MV-4-11 (cell line): ENCODE measurements at regions not wholly inside any gene's neighbourhood (a gene's known extent, or its start where the extent isn't known, plus 50 kb on each side); places are given as distances from the start of the nearest gene placed in this dataset.
A peak's percentile ranks its signal among the peaks of the same experiment; 100 is the strongest.

Experiments
- DNase-seq: peaks from one replicate; lab custom pipeline; 2025; lab: John Stamatoyannopoulos, UW

GRCh38 chr4:46594661-46595060 lies 204.7 kb upstream of the GABRA2 start:
- DNase-seq, result no peak

- DNase-seq, result no peak
These were observed 196.6 kb upstream of the GABRA2 start for GRCh38 chr4:46586566-46586965.

- no peak for DNase-seq
These were observed 191.7 kb upstream of the GABRA2 start for GRCh38 chr4:46581677-46582076.

GRCh38 chr4:46554760-46555465 lies 165.0 kb upstream of the GABRA2 start:
- DNase-seq, result no peak

GRCh38 chr4:46550471-46550870 lies 160.5 kb upstream of the GABRA2 start:
- no peak for DNase-seq

- DNase-seq, result no peak
These were observed 159.2 kb upstream of the GABRA2 start for GRCh38 chr4:46549125-46549524.

- DNase-seq, result no peak
These were observed 134.8 kb upstream of the GABRA2 start for GRCh38 chr4:46524751-46525150.

GRCh38 chr4:46520361-46520760 lies 130.4 kb upstream of the GABRA2 start:
- DNase-seq, result no peak

- no peak for DNase-seq
These were observed 126.0 kb upstream of the GABRA2 start for GRCh38 chr4:46515940-46516339.

- DNase-seq, result no peak
These were observed 118.3 kb upstream of the GABRA2 start for GRCh38 chr4:46508216-46508615.

- DNase-seq, result no peak
These were observed 116.9 kb upstream of the GABRA2 start for GRCh38 chr4:46506876-46507275.

- DNase-seq, result no peak
These were observed 115.2 kb upstream of the GABRA2 start for GRCh38 chr4:46505131-46505530.

GRCh38 chr4:46503739-46504138 lies 113.8 kb upstream of the GABRA2 start:
- peak; percentile 51 for DNase-seq

- no peak for DNase-seq
These were observed 102.5 kb upstream of the GABRA2 start for GRCh38 chr4:46492394-46492793.

GRCh38 chr4:46491455-46491854 lies 101.5 kb upstream of the GABRA2 start:
- DNase-seq, result no peak

GRCh38 chr4:46484881-46485280 lies 95.0 kb upstream of the GABRA2 start:
- DNase-seq, result no peak

- DNase-seq, result no peak
These were observed 72.8 kb upstream of the GABRA2 start for GRCh38 chr4:46462733-46463132.

- DNase-seq, result no peak
These were observed 69.4 kb upstream of the GABRA2 start for GRCh38 chr4:46459308-46459707.

GRCh38 chr4:46450556-46450955 lies 60.6 kb upstream of the GABRA2 start:
- DNase-seq, result no peak

- no peak for DNase-seq
These were observed 55.9 kb upstream of the GABRA2 start for GRCh38 chr4:46445710-46446314.

- DNase-seq, result no peak
These were observed 54.5 kb upstream of the GABRA2 start for GRCh38 chr4:46444318-46445000.

GRCh38 chr4:46442963-46443362 lies 53.0 kb upstream of the GABRA2 start:
- DNase-seq, result no peak

GRCh38 chr4:46441136-46441859 lies 51.4 kb upstream of the GABRA2 start:
- DNase-seq, result no peak
